Stimulated activated CD4-positive, alpha-beta T cell treated with anti-CD3 and anti-CD28 coated beads, Interleukin-1b, Interleukin-23, amount 100 ng/mL, for 1 hour (primary cell): ENCODE measurements at regions not wholly inside any gene's neighbourhood (a gene's known extent, or its start where the extent isn't known, plus 50 kb on each side); places are given as distances from the start of the nearest gene placed in this dataset.

Experiments
- DNase-seq, 2 donors: peaks; one replicate each; pipeline ENCODE4 v3.0.0-alpha.2; 2020; ENCODE audit warnings: low read depth in 2 of 2

GRCh38 chr6:98463038-98464000 is 371.1 kb upstream of the POU3F2 start:
- no peak for DNase-seq

- DNase-seq: no peak
Observed at GRCh38 chr6:98467091-98467490, 367.3 kb upstream of the POU3F2 start.

- DNase-seq: no peak
Observed at GRCh38 chr6:98467902-98468301, 366.5 kb upstream of the POU3F2 start.

GRCh38 chr6:98469141-98469540 is 365.2 kb upstream of the POU3F2 start:
- DNase-seq: no peak

GRCh38 chr6:98470821-98471220 is 363.6 kb upstream of the POU3F2 start:
- DNase-seq: no peak

GRCh38 chr6:98471444-98471843 is 362.9 kb upstream of the POU3F2 start:
- no peak for DNase-seq

- no peak for DNase-seq
Observed at GRCh38 chr6:98477231-98477630, 357.1 kb upstream of the POU3F2 start.

GRCh38 chr6:98484696-98485095 is 349.7 kb upstream of the POU3F2 start:
- no peak for DNase-seq

- no peak for DNase-seq
Observed at GRCh38 chr6:98485593-98485992, 348.8 kb upstream of the POU3F2 start.

GRCh38 chr6:98486057-98486456 is 348.3 kb upstream of the POU3F2 start:
- no peak for DNase-seq

GRCh38 chr6:98487612-98488011 is 346.8 kb upstream of the POU3F2 start:
- DNase-seq: no peak

GRCh38 chr6:98498144-98498775 is 336.1 kb upstream of the POU3F2 start:
- DNase-seq: no peak

GRCh38 chr6:98498866-98499265 is 335.5 kb upstream of the POU3F2 start:
- no peak for DNase-seq

- no peak for DNase-seq
Observed at GRCh38 chr6:98514073-98514720, 320.2 kb upstream of the POU3F2 start.

- no peak for DNase-seq
Observed at GRCh38 chr6:98514796-98515195, 319.6 kb upstream of the POU3F2 start.

- DNase-seq: no peak
Observed at GRCh38 chr6:98516206-98516605, 318.2 kb upstream of the POU3F2 start.

GRCh38 chr6:98516866-98517265 is 317.5 kb upstream of the POU3F2 start:
- no peak for DNase-seq

- DNase-seq: no peak
Observed at GRCh38 chr6:98525860-98526259, 308.5 kb upstream of the POU3F2 start.

GRCh38 chr6:98526465-98526864 is 307.9 kb upstream of the POU3F2 start:
- no peak for DNase-seq

GRCh38 chr6:98529364-98529763 is 305.0 kb upstream of the POU3F2 start:
- no peak for DNase-seq

GRCh38 chr6:98530732-98531131 is 303.6 kb upstream of the POU3F2 start:
- DNase-seq: no peak

GRCh38 chr6:98532004-98532403 is 302.4 kb upstream of the POU3F2 start:
- DNase-seq: no peak

- DNase-seq: no peak
Observed at GRCh38 chr6:98539741-98540140, 294.6 kb upstream of the POU3F2 start.
